HFF-Myc (cell line): ENCODE measurements at regions not wholly inside any gene's neighbourhood (a gene's known extent, or its start where the extent isn't known, plus 50 kb on each side); places are given as distances from the start of the nearest gene placed in this dataset.

Experiments used
- DNase-seq: peaks from one replicate; pipeline ENCODE4 v3.0.0-alpha.2; 2011; ENCODE audit warnings: low read depth; ENCODE audit errors: extremely low read depth
- H3K4me3 ChIP-seq: replicated peaks from 2 replicates; pipeline ENCODE4 v1.5.1; 2011; ENCODE audit warnings: low read depth, mild to moderate bottlenecking, control low read depth, low read length
- CTCF ChIP-seq: IDR thresholded peaks from 2 replicates; pipeline ENCODE4 v1.5.1; 2012; ENCODE audit warnings: mild to moderate bottlenecking, low read depth, low read length, control low read depth; ENCODE audit errors: missing control alignments

DNA sequence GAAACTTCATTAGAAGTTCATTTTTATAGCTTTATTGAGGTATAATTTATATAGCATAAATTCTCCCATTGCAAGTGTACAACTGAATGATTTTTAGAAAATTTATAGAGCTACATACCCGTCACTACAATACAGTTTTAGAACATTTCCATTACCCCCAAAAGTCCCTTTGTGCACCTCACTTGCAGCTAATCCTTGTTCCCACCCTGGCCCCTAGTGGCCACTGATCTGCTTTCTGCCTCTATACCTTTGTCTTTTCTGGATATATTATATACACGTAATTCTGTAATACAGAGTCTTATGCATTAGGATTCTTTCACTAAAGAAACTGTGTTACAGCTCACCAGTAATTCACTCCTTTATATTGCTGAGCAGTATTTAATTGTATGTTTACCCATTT, 145.1 kb upstream of the DIO2 start:
- no peak for DNase-seq
- H3K4me3 ChIP-seq = no peak overlapping the region
- TF ChIP-seq CTCF = peak; percentile 63

GRCh38 chr14:80354860-80355581, 143.7 kb upstream of the DIO2 start:
- no peak for TF ChIP-seq CTCF
- no peak for DNase-seq
- no peak overlapping the region for H3K4me3 ChIP-seq

- no peak for DNase-seq
- H3K4me3 ChIP-seq = no peak overlapping the region
- TF ChIP-seq CTCF = no peak
Measured at GRCh38 chr14:80352471-80352870, 141.2 kb upstream of the DIO2 start.

- no peak for TF ChIP-seq CTCF
- no peak for DNase-seq
- H3K4me3 ChIP-seq = no peak overlapping the region
Measured at GRCh38 chr14:80350707-80351106, 139.4 kb upstream of the DIO2 start.

DNA sequence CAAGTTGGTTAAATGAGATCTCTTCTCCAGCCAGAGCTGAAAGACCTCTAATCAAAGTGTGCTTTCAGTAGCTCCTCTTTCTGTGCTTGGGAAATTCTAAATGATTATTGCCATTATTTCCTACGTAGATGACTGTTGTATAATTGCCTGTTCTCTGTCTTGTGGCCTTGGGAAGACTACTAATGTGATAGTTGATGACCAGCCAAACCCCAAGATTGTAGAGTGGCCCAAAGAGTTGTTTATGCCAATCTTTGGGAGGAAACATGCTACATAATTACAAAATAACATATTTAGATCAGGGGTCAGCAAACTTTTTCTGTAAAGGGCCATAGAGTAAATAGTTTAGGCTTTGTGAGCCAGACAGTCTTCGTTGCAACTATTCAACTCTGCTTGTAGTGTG, 135.1 kb upstream of the DIO2 start:
- no peak for DNase-seq
- H3K4me3 ChIP-seq = no peak overlapping the region
- no peak for TF ChIP-seq CTCF

DNA sequence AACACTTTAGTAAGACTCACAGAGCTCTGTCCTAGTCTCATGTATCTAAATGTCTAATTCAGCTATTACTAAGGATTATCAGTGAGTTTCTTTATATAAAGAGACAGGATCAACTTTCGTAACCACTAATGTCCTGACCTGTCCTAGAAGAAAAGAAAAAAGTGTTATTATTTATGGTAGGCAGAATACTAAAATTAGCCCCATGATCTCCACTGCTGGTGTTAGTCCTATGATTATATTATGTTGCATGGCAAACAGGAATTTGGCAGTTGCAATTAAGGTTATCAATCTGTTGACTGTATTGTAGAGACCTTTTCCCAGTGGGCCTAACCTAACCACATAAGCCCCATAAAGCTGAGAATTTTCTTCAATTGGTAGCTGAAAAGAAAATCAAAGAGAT, 132.9 kb upstream of the DIO2 start:
- DNase-seq = no peak
- H3K4me3 ChIP-seq = no peak overlapping the region
- no peak for TF ChIP-seq CTCF

GRCh38 chr14:80336608-80337106, 125.4 kb upstream of the DIO2 start:
- no peak overlapping the region for H3K4me3 ChIP-seq
- TF ChIP-seq CTCF = no peak
- no peak for DNase-seq
